T-cell (primary cell): ENCODE measurements at regions not wholly inside any gene's neighbourhood (a gene's known extent, or its start where the extent isn't known, plus 50 kb on each side); places are given as distances from the start of the nearest gene placed in this dataset.

Source experiments
- ATAC-seq, 4 experiments: fragments of 200-7000 bp in 3 of 4; fragments of 150-1000 bp in 1 of 4; cut with Tn5 transposase; replicated peaks in 1 of 4; 1 replicate in 3 of 4; 2 replicates in 1 of 4; pipeline ENCODE4 v1.10.0; 2021; ENCODE audit warnings: moderate library complexity in 3 of 4, mild to moderate bottlenecking in 2 of 4, moderate number of reproducible peaks in 1 of 4
- CTCF ChIA-PET, 2 donors: fragments of 300-600 bp; sonication (Branson Sonifier 250); formaldehyde crosslinking; loops; one replicate each; lab custom pipeline; 2022; ENCODE audit warnings: antibody characterized with exemption in 2 of 2; lab: Charles Lee
- POLR2A ChIA-PET, 2 donors: fragments of 300-600 bp; sonication (Branson Sonifier 250); formaldehyde crosslinking; loops; one replicate each; lab custom pipeline; 2022; ENCODE audit warnings: antibody characterized with exemption in 2 of 2; lab: Charles Lee
- DNase-seq, 35 experiments: peaks; one replicate each; pipeline versions ENCODE4 v3.0.0 to v3.0.0-alpha.2; 2013 to 2023
- H3K27ac ChIP-seq: one replicate; pipeline ENCODE4 v1.5.1; 2013; ENCODE audit warnings: low read length
- H3K27me3 ChIP-seq, 2 experiments: replicated peaks in 1 of 2; 1 replicate in 1 of 2; 2 replicates in 1 of 2; pipeline versions ENCODE4 v1.6.1 to v1.7.0; 2013; ENCODE audit warnings: low read length in 1 of 2, mixed read lengths in 1 of 2; ENCODE audit not compliant: control insufficient read depth in 2 of 2, insufficient read depth in 2 of 2; ENCODE audit errors: extremely low read depth in 1 of 2
- H3K36me3 ChIP-seq, 2 donors: 1 replicate in 1 of 2; 2 replicates in 1 of 2; pipeline versions ENCODE4 v1.6.1 to v1.7.0; 2013; ENCODE audit warnings: low read length in 1 of 2; ENCODE audit not compliant: control insufficient read depth in 2 of 2, insufficient read depth in 1 of 2; ENCODE audit errors: extremely low read depth in 1 of 2
- H3K4me1 ChIP-seq, 2 experiments: 1 replicate in 1 of 2; 2 replicates in 1 of 2; pipeline versions ENCODE4 v1.6.1 to v1.7.0; 2013; ENCODE audit warnings: low read length in 2 of 2, mixed read lengths in 1 of 2; ENCODE audit not compliant: insufficient read depth in 2 of 2, control insufficient read depth in 1 of 2; ENCODE audit errors: extremely low read depth in 1 of 2
- H3K4me3 ChIP-seq, 2 donors: 1 replicate in 1 of 2; 2 replicates in 1 of 2; pipeline versions ENCODE4 v1.5.1 to v1.7.0; 2013; ENCODE audit warnings: mild to moderate bottlenecking in 2 of 2, low read length in 1 of 2, moderate library complexity in 1 of 2; ENCODE audit not compliant: control insufficient read depth in 1 of 2; ENCODE audit errors: extremely low read depth in 1 of 2
- H3K9me3 ChIP-seq: 2 replicates; pipeline ENCODE4 v1.7.0; 2013
- H3K27ac Mint-ChIP-seq, 2 donors: one replicate each; pipeline ENCODE4 v1.8.0; 2020 to 2021; ENCODE audit warnings: mild to moderate bottlenecking in 2 of 2, mixed read lengths in 2 of 2
- H3K27me3 Mint-ChIP-seq, 2 donors: one replicate each; pipeline ENCODE4 v1.8.0; 2021 to 2022; ENCODE audit warnings: mixed read lengths in 2 of 2
- H3K36me3 Mint-ChIP-seq: one replicate; pipeline ENCODE4 v1.8.0; 2021; ENCODE audit warnings: mixed read lengths
- H3K4me1 Mint-ChIP-seq, 3 donors: one replicate each; pipeline ENCODE4 v1.8.0; 2020 to 2022; ENCODE audit warnings: mixed read lengths in 3 of 3, mild to moderate bottlenecking in 1 of 3
- H3K4me3 Mint-ChIP-seq, 3 donors: one replicate each; pipeline ENCODE4 v1.8.0; 2020 to 2022; ENCODE audit warnings: mild to moderate bottlenecking in 3 of 3, mixed read lengths in 3 of 3, moderate library complexity in 3 of 3
- H3K9me3 Mint-ChIP-seq, 3 donors: one replicate each; pipeline ENCODE4 v1.8.0; 2020 to 2022; ENCODE audit warnings: mixed read lengths in 3 of 3
- WGBS: methylation state at CpG from one replicate; pipeline ENCODE4 v1.1.5; 2013; ENCODE audit warnings: missing lambda C conversion rate; ENCODE audit not compliant: insufficient coverage; 5-methylcytosine and 5-hydroxymethylcytosine counted together

DNA sequence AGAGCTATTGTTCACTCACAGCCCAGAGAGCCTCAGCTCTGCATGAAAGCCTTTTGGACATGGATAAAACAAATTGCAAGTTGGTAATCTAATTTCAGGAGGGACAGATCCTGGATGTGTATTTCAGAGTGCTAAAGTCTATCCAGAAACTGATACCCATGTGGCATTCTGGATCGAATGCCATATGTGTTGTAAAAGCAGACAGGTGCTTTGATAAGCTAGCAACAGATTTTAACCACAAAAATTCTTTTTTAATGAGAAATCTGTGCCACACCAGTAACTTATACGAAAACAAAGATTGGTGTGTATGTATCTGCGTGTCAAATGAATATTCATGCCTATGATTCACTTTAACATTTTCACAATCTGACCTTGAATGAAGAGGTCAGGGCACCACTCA, 936.6 kb upstream of the MAP3K7 start:
- Mint-ChIP-seq H3K27ac (no peak overlapping the region), H3K27me3 (no peaks in the 10 kb centered on the region), H3K36me3 (no peaks in the 10 kb centered on the region), H3K4me1 (no peaks in the 10 kb centered on the region), H3K9me3 (peaks cover 0 to 9% (median 3%) of the 10 kb centered on the region in 3 donors), H3K4me3 (no peak overlapping the region)
- Histone ChIP-seq H3K36me3 (no peaks in the 10 kb centered on the region), H3K27me3 (no peaks in the 10 kb centered on the region), H3K4me1 (no peaks in the 10 kb centered on the region), H3K27ac (no peak overlapping the region), H3K9me3 (no peaks in the 10 kb centered on the region), H3K4me3 (no peak overlapping the region)
- ChIA-PET POLR2A (interaction anchor here in 1 of 2 donors (0.6 kb wide), 1 partner anchor 19 kb away, joined by 4 read pairs; no protein-coding TSS in a partner anchor), CTCF (no interaction called here)
- DNase-seq (no peak), ATAC-seq (no peak)
- no CpG with 5 or more reads among the region's 3 CpGs for WGBS

DNA sequence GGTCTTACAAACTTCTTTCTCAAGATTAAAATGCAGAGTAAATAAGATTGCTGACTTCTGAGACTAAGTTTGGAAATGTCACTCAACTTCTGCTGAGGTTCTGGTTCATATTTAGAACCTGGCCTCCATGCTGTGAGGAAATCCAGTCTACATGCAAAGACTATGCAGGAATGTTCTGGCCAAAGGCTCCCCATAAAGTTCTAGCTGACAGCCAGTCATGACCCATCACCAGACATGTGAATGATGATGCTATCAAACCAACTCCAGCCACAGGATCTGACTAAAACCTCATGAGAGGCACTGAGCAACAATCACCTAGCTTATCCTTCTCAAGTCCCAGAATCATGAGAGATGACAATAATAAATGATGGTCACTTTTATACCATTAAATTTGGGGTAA, 935.1 kb upstream of the MAP3K7 start:
- Histone ChIP-seq H3K4me1 (no peaks in the 10 kb centered on the region), H3K27me3 (no peaks in the 10 kb centered on the region), H3K9me3 (no peaks in the 10 kb centered on the region), H3K36me3 (no peaks in the 10 kb centered on the region), H3K27ac (no peak overlapping the region), H3K4me3 (no peak overlapping the region)
- ChIA-PET POLR2A (no interaction called here), CTCF (no interaction called here)
- DNase-seq, result no peak
- H3K27me3 Mint-ChIP-seq, result no peaks in the 10 kb centered on the region
- H3K27ac Mint-ChIP-seq, result no peak overlapping the region
- no peak for ATAC-seq
- H3K4me3 Mint-ChIP-seq, result no peak overlapping the region
- H3K9me3 Mint-ChIP-seq, result peaks cover 0 to 9% (median 3%) of the 10 kb centered on the region in 3 donors
- H3K36me3 Mint-ChIP-seq, result no peaks in the 10 kb centered on the region
- H3K4me1 Mint-ChIP-seq, result no peaks in the 10 kb centered on the region

GRCh38 chr6:91509711-91510110, 922.8 kb upstream of the MAP3K7 start:
- ATAC-seq (no peak), DNase-seq (no peak)
- peaks cover 3 to 6% (median 3%) of the 10 kb centered on the region in 3 donors for H3K9me3 Mint-ChIP-seq
- H3K27me3 Mint-ChIP-seq, result no peaks in the 10 kb centered on the region
- H3K4me1 ChIP-seq, result no peaks in the 10 kb centered on the region
- H3K36me3 Mint-ChIP-seq, result no peaks in the 10 kb centered on the region
- H3K4me3 ChIP-seq, result no peak overlapping the region
- H3K4me1 Mint-ChIP-seq, result no peaks in the 10 kb centered on the region
- H3K9me3 ChIP-seq, result no peaks in the 10 kb centered on the region
- ChIA-PET POLR2A (interaction anchor here in 1 of 2 donors (0.6 kb wide), 1 partner anchor 32 kb away, joined by 3 read pairs; no protein-coding TSS in a partner anchor), CTCF (no interaction called here)
- H3K27ac Mint-ChIP-seq, result no peak overlapping the region
- H3K27me3 ChIP-seq, result no peaks in the 10 kb centered on the region
- no peak overlapping the region for H3K27ac ChIP-seq
- H3K36me3 ChIP-seq, result no peaks in the 10 kb centered on the region
- WGBS, result 33% methylated on average over 1 of the region's 2 CpGs
- no peak overlapping the region for H3K4me3 Mint-ChIP-seq

- Mint-ChIP-seq H3K36me3 (no peaks in the 10 kb centered on the region), H3K4me3 (no peak overlapping the region), H3K4me1 (no peaks in the 10 kb centered on the region), H3K9me3 (peaks cover 3 to 6% (median 3%) of the 10 kb centered on the region in 3 donors), H3K27ac (no peak overlapping the region), H3K27me3 (no peaks in the 10 kb centered on the region)
- no peaks in the 10 kb centered on the region for H3K36me3 ChIP-seq
- no peak overlapping the region for H3K4me3 ChIP-seq
- POLR2A ChIA-PET, result interaction anchor here in 1 of 2 donors (0.6 kb wide), 1 partner anchor 31 kb away, joined by 3 read pairs; no protein-coding TSS in a partner anchor
- CTCF ChIA-PET, result no interaction called here
- no peaks in the 10 kb centered on the region for H3K9me3 ChIP-seq
- WGBS, result no CpG with 5 or more reads among the region's 2 CpGs
- DNase-seq (no peak), ATAC-seq (no peak)
- no peaks in the 10 kb centered on the region for H3K27me3 ChIP-seq
- H3K4me1 ChIP-seq, result no peaks in the 10 kb centered on the region
- H3K27ac ChIP-seq, result no peak overlapping the region
These were observed 922.2 kb upstream of the MAP3K7 start for GRCh38 chr6:91509039-91509438.

GRCh38 chr6:91506509-91506908, 919.6 kb upstream of the MAP3K7 start:
- Histone ChIP-seq H3K27ac (no peak overlapping the region), H3K4me3 (no peak overlapping the region), H3K9me3 (no peaks in the 10 kb centered on the region), H3K4me1 (no peaks in the 10 kb centered on the region), H3K27me3 (no peaks in the 10 kb centered on the region), H3K36me3 (no peaks in the 10 kb centered on the region)
- CTCF ChIA-PET, result no interaction called here
- H3K27me3 Mint-ChIP-seq, result no peaks in the 10 kb centered on the region
- peaks cover 0 to 6% (median 3%) of the 10 kb centered on the region in 3 donors for H3K9me3 Mint-ChIP-seq
- no peak overlapping the region for H3K27ac Mint-ChIP-seq
- no peaks in the 10 kb centered on the region for H3K4me1 Mint-ChIP-seq
- ATAC-seq (no peak), DNase-seq (no peak)
- no peaks in the 10 kb centered on the region for H3K36me3 Mint-ChIP-seq
- POLR2A ChIA-PET, result no interaction called here
- H3K4me3 Mint-ChIP-seq, result no peak overlapping the region
- WGBS, result 80% methylated on average over 1 of the region's 5 CpGs

- ChIA-PET POLR2A (no interaction called here), CTCF (no interaction called here)
- no peak overlapping the region for H3K4me3 Mint-ChIP-seq
- no peaks in the 10 kb centered on the region for H3K27me3 Mint-ChIP-seq
- no peaks in the 10 kb centered on the region for H3K27me3 ChIP-seq
- no peaks in the 10 kb centered on the region for H3K4me1 Mint-ChIP-seq
- peaks cover 0 to 5% (median 3%) of the 10 kb centered on the region in 3 donors for H3K9me3 Mint-ChIP-seq
- H3K4me1 ChIP-seq, result no peaks in the 10 kb centered on the region
- no peaks in the 10 kb centered on the region for H3K9me3 ChIP-seq
- ATAC-seq (no peak), DNase-seq (no peak)
- no peaks in the 10 kb centered on the region for H3K36me3 ChIP-seq
- no peak overlapping the region for H3K27ac Mint-ChIP-seq
- H3K27ac ChIP-seq, result no peak overlapping the region
- H3K4me3 ChIP-seq, result no peak overlapping the region
- H3K36me3 Mint-ChIP-seq, result no peaks in the 10 kb centered on the region
These were observed 918.3 kb upstream of the MAP3K7 start for GRCh38 chr6:91505199-91505598.

GRCh38 chr6:91501930-91502329, 915.1 kb upstream of the MAP3K7 start:
- CTCF ChIA-PET, result no interaction called here
- H3K4me1 Mint-ChIP-seq, result no peaks in the 10 kb centered on the region
- H3K4me3 Mint-ChIP-seq, result no peak overlapping the region
- H3K27me3 Mint-ChIP-seq, result no peaks in the 10 kb centered on the region
- Histone ChIP-seq H3K27me3 (no peaks in the 10 kb centered on the region), H3K4me3 (no peak overlapping the region), H3K4me1 (no peaks in the 10 kb centered on the region), H3K9me3 (no peaks in the 10 kb centered on the region), H3K27ac (no peak overlapping the region), H3K36me3 (no peaks in the 10 kb centered on the region)
- no peak for DNase-seq
- no peak for ATAC-seq
- WGBS, result 92% methylated on average over 2 of the region's 4 CpGs
- H3K27ac Mint-ChIP-seq, result no peak overlapping the region
- no peaks in the 10 kb centered on the region for H3K36me3 Mint-ChIP-seq
- H3K9me3 Mint-ChIP-seq, result peaks cover 0 to 6% (median 2%) of the 10 kb centered on the region in 3 donors
- POLR2A ChIA-PET, result no interaction called here
